ENCODE measurements at regions not wholly inside any gene's neighbourhood (a gene's known extent, or its start where the extent isn't known, plus 50 kb on each side); places are given as distances from the start of the nearest gene placed in this dataset.

DNA sequence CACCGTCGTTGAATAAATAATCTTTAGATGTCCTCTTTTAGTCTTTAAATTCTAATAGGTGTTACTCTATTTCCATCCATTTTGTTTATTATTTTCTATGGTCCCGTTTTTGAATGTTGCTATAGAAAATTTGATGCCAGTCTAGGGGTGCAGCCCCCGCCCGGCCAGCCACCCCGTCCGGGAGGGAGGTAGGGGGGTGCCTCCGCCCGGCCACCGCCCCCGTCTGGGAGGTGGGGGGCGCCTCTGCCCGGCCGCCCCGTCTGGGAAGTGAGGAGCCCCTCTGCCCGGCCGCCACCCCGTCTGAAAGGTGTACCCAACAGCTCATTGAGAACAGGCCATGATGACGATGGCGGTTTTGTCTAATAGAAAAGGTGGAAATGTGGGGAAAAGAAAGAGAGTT is 2372.2 kb upstream of the WWC1 start:
- intact Hi-C loops (cut with DNase I): no loop called here
- ATAC-seq (ENCODE audit: low FRiP score) (no peak), DNase-seq (no peak)
- H3K27me3 ChIP-seq (ENCODE audit: control insufficient read depth in 1 of 2, insufficient read depth in 2 of 2, low read length in 1 of 2): no peaks in the 10 kb centered on the region
- WGBS, 2 donors: 92 to 94% methylated on average over 20 of the region's 20 CpGs
- H3K36me3 ChIP-seq (ENCODE audit: control insufficient read depth in 1 of 2, insufficient read depth in 2 of 2, low read length in 1 of 2): no peaks in the 10 kb centered on the region
- H3K4me1 ChIP-seq (ENCODE audit: control insufficient read depth in 1 of 2, insufficient read depth in 2 of 2, low read length in 2 of 2): no peaks in the 10 kb centered on the region
- H3K9me3 ChIP-seq (ENCODE audit: control insufficient read depth, low read length): no peaks in the 10 kb centered on the region
- no peak overlapping the region for H3K27ac ChIP-seq (ENCODE audit: low read depth in 1 of 2, low read length in 2 of 2)
- no peak overlapping the region for H3K4me3 ChIP-seq (ENCODE audit: low read length in 2 of 2)

DNA sequence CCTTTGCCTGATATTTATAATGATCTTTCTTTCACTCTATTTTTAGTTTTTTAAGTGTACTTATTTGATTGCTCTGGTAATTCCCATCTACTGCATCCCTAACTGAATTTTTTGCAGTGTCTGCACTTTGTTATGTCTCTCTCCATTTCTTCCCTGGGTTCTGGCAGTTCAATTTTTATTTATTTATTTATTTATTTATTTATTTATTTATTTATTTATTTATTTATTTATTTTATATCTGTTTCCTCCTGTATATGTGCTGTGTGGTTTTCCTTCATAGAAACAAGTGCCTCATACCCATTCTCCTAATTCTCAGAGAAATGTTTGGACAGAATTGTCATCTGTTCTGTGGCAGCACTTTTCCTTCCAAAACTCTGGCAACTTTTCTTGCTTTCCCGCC is 2370.8 kb upstream of the WWC1 start:
- Histone ChIP-seq H3K4me3 (ENCODE audit: low read length in 2 of 2) (no peak overlapping the region), H3K36me3 (ENCODE audit: control insufficient read depth in 1 of 2, insufficient read depth in 2 of 2, low read length in 1 of 2) (no peaks in the 10 kb centered on the region), H3K4me1 (ENCODE audit: control insufficient read depth in 1 of 2, insufficient read depth in 2 of 2, low read length in 2 of 2) (no peaks in the 10 kb centered on the region), H3K27me3 (ENCODE audit: control insufficient read depth in 1 of 2, insufficient read depth in 2 of 2, low read length in 1 of 2) (no peaks in the 10 kb centered on the region), H3K27ac (ENCODE audit: low read depth in 1 of 2, low read length in 2 of 2) (no peak overlapping the region), H3K9me3 (ENCODE audit: control insufficient read depth, low read length) (no peaks in the 10 kb centered on the region)
- intact Hi-C loops (cut with DNase I): no loop called here
- ATAC-seq (ENCODE audit: low FRiP score) (no peak), DNase-seq (no peak)
- 84 to 88% methylated on average over 1 of the region's 1 CpG for WGBS, 2 donors

DNA sequence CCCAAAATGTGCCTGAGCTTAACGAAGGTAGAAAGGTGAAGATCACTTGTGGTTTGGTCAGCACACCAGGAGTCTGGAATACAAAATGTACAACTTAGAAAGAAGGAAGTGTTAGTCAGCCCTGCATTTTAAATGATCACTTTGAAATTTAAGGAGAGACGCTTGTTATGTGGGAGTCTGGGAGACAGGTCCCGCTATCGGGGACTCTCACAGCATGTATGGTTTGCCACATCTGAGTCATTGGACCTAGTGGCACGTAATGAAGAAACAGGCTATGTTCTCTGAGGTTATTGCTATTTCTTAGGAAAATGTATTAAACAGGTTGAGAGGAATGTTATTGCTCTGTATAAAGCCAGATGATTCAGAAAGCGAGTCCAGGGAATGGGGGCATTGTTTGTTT is 2362.5 kb upstream of the WWC1 start:
- H3K4me1 ChIP-seq (ENCODE audit: control insufficient read depth in 1 of 2, insufficient read depth in 2 of 2, low read length in 2 of 2): no peaks in the 10 kb centered on the region
- H3K9me3 ChIP-seq (ENCODE audit: control insufficient read depth, low read length): peaks cover 2% of the 10 kb centered on the region
- DNase-seq (no peak), ATAC-seq (ENCODE audit: low FRiP score) (no peak)
- H3K4me3 ChIP-seq (ENCODE audit: low read length in 2 of 2): no peak overlapping the region
- WGBS, 2 donors: 78 to 84% methylated on average over 6 of the region's 6 CpGs
- no peak overlapping the region for H3K27ac ChIP-seq (ENCODE audit: low read depth in 1 of 2, low read length in 2 of 2)
- intact Hi-C loops (cut with DNase I): no loop called here
- no peaks in the 10 kb centered on the region for H3K36me3 ChIP-seq (ENCODE audit: control insufficient read depth in 1 of 2, insufficient read depth in 2 of 2, low read length in 1 of 2)
- peaks cover 0 to 1% of the 10 kb centered on the region in 2 donors for H3K27me3 ChIP-seq (ENCODE audit: control insufficient read depth in 1 of 2, insufficient read depth in 2 of 2, low read length in 1 of 2)

DNA sequence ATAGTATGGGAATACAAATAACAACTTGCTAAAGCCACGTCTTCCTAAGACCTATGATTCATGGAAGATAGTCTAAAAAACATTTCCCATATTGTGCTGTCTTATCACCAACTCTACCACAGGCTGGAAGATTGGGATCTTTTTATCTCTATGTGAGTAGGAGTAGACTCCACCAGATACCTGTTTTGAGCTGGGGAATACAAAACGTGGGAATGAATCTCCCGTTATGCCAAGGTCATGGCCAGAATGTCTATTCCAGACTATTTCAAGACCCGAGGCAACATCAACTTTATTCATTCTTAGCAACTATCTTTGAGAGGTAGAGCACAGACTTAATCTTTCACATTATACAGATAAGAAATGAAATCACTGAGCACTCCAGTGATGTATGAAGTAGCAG is 2350.9 kb upstream of the WWC1 start:
- DNase-seq (no peak), ATAC-seq (ENCODE audit: low FRiP score) (no peak)
- intact Hi-C loops (cut with DNase I): no loop called here
- 62 to 64% methylated on average over 4 of the region's 4 CpGs for WGBS, 2 donors
- H3K36me3 ChIP-seq (ENCODE audit: control insufficient read depth in 1 of 2, insufficient read depth in 2 of 2, low read length in 1 of 2): no peaks in the 10 kb centered on the region
- no peaks in the 10 kb centered on the region for H3K27me3 ChIP-seq (ENCODE audit: control insufficient read depth in 1 of 2, insufficient read depth in 2 of 2, low read length in 1 of 2)
- no peak overlapping the region for H3K4me3 ChIP-seq (ENCODE audit: low read length in 2 of 2)
- no peaks in the 10 kb centered on the region for H3K9me3 ChIP-seq (ENCODE audit: control insufficient read depth, low read length)
- no peak overlapping the region for H3K27ac ChIP-seq (ENCODE audit: low read depth in 1 of 2, low read length in 2 of 2)
- H3K4me1 ChIP-seq (ENCODE audit: control insufficient read depth in 1 of 2, insufficient read depth in 2 of 2, low read length in 2 of 2): no peaks in the 10 kb centered on the region

DNA sequence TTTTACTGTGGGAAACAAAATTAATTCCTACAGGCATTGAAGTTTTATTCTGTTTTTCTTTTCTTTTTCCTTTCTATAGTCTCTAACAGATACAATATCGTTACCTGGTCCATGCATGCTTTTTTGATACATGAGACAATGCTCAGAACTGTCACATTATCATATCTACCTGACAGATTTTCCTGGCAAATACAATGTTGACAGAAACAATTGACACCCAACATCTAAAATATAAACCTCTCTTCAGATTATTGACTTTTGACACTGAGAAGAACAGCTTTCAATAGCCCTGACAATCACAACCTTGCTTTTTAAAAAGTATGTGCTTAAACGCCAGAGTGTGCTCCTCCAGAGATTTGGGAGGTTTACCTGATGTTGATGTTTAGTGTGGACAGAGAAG is 2334.6 kb upstream of the WWC1 start:
- intact Hi-C loops (cut with DNase I): no loop called here
- no peak for ATAC-seq (ENCODE audit: low FRiP score)
- no peaks in the 10 kb centered on the region for H3K4me1 ChIP-seq (ENCODE audit: control insufficient read depth in 1 of 2, insufficient read depth in 2 of 2, low read length in 2 of 2)
- no peak overlapping the region for H3K27ac ChIP-seq (ENCODE audit: low read depth in 1 of 2, low read length in 2 of 2)
- no peaks in the 10 kb centered on the region for H3K27me3 ChIP-seq (ENCODE audit: control insufficient read depth in 1 of 2, insufficient read depth in 2 of 2, low read length in 1 of 2)
- WGBS, 2 donors: 64 to 69% methylated on average over 2 of the region's 2 CpGs
- H3K36me3 ChIP-seq (ENCODE audit: control insufficient read depth in 1 of 2, insufficient read depth in 2 of 2, low read length in 1 of 2): no peaks in the 10 kb centered on the region
- no peak overlapping the region for H3K4me3 ChIP-seq (ENCODE audit: low read length in 2 of 2)
- no peaks in the 10 kb centered on the region for H3K9me3 ChIP-seq (ENCODE audit: control insufficient read depth, low read length)
- DNase-seq: no peak

DNA sequence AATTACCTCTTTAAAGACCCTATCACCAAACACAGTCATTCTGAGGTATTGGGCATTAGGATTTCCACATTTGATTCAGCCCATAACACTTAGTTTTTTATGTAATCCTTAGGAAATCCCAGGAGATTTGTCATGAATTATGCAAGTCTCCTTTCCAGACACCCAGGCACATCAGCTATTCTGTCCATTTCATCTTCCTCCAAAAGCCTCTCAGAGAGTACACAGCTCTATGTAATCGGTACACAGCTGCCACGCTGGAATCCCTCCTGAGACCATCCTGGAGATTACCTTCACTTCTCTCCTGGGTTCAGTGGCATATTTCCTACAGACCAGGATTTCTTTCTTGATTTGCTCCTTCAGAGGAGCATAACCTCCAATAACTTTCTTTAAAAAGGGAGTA is 2309.8 kb upstream of the WWC1 start:
- no peak overlapping the region for H3K27ac ChIP-seq (ENCODE audit: low read depth in 1 of 2, low read length in 2 of 2)
- 85 to 100% methylated on average over 2 of the region's 2 CpGs for WGBS, 2 donors
- H3K4me3 ChIP-seq (ENCODE audit: low read length in 2 of 2): no peak overlapping the region
- no peaks in the 10 kb centered on the region for H3K9me3 ChIP-seq (ENCODE audit: control insufficient read depth, low read length)
- DNase-seq (no peak), ATAC-seq (ENCODE audit: low FRiP score) (no peak)
- no peaks in the 10 kb centered on the region for H3K27me3 ChIP-seq (ENCODE audit: control insufficient read depth in 1 of 2, insufficient read depth in 2 of 2, low read length in 1 of 2)
- intact Hi-C loops (cut with DNase I): no loop called here
- no peaks in the 10 kb centered on the region for H3K36me3 ChIP-seq (ENCODE audit: control insufficient read depth in 1 of 2, insufficient read depth in 2 of 2, low read length in 1 of 2)
- no peaks in the 10 kb centered on the region for H3K4me1 ChIP-seq (ENCODE audit: control insufficient read depth in 1 of 2, insufficient read depth in 2 of 2, low read length in 2 of 2)

DNA sequence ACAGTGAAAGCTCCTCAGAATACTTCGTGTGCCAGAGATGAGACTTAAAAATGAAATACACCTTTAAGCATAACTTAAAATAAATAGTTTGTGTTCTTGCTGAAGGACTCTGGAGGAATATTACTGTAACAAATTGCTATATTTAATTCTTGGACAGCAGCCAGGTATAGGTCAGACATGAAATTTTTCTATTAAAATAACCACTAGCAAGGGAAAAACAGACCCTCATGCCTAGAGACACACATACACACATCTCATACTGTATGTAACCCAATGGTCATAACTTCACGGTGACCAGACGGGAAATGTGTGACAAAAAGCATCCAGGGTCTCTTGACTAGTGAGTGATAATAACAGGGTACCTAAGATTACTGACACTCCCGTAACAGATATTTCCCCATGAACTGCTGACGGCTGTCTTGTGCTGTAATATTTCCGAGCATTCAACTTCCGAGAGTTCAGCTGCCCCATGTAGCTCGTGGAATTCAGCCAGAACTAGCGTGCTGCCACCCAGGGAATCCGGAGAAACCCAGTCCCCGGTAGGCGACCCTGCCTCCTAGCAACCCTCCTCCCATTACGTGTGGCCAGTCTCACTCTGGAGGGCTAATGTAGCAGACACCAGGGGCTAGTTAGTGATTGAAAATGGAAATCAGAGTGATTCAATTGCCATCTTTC is 2295.1 kb upstream of the WWC1 start:
- no peaks in the 10 kb centered on the region for H3K36me3 ChIP-seq (ENCODE audit: control insufficient read depth in 1 of 2, insufficient read depth in 2 of 2, low read length in 1 of 2)
- ATAC-seq (ENCODE audit: low FRiP score): peak; percentile 49
- no peak overlapping the region for H3K4me3 ChIP-seq (ENCODE audit: low read length in 2 of 2)
- WGBS, 2 donors: 6 to 7% methylated on average over 13 of the region's 13 CpGs
- intact Hi-C loops (cut with DNase I): no loop called here
- no peaks in the 10 kb centered on the region for H3K27me3 ChIP-seq (ENCODE audit: control insufficient read depth in 1 of 2, insufficient read depth in 2 of 2, low read length in 1 of 2)
- H3K27ac ChIP-seq (ENCODE audit: low read depth in 1 of 2, low read length in 2 of 2): no peak overlapping the region
- DNase-seq: no peak
- no peaks in the 10 kb centered on the region for H3K9me3 ChIP-seq (ENCODE audit: control insufficient read depth, low read length)
- no peaks in the 10 kb centered on the region for H3K4me1 ChIP-seq (ENCODE audit: control insufficient read depth in 1 of 2, insufficient read depth in 2 of 2, low read length in 2 of 2)

DNA sequence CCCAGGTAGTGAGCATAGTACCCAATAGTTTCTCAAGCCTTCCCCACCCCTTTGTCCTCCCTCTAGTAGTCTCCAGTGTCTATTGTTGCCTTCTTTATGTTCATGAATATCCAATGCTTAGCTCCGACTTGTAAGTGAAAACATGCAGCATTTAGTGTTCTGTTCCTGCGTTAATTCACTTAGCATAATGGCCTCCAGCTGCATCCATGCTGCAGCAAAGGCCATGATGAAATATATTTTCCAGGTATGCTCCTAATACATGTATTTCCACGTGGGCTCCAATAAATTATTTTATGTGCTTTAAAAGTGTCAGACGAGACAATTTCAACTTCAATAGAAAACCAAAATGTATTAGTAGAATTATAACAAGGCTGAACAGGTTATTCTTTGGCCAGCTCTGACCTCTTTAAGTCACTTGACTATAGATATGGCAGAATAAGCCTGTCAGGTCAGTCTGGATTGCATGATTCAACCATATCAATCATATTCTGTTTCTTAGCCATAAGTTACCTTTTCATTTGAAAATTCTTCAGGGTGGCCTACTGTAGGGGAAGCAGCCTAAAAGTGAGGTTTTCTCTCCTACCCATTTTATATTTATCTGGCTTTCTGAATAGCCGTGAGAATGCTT is 2291.6 kb upstream of the WWC1 start:
- Histone ChIP-seq H3K27ac (ENCODE audit: low read depth in 1 of 2, low read length in 2 of 2) (no peak overlapping the region), H3K27me3 (ENCODE audit: control insufficient read depth in 1 of 2, insufficient read depth in 2 of 2, low read length in 1 of 2) (no peaks in the 10 kb centered on the region), H3K4me1 (ENCODE audit: control insufficient read depth in 1 of 2, insufficient read depth in 2 of 2, low read length in 2 of 2) (no peaks in the 10 kb centered on the region), H3K36me3 (ENCODE audit: control insufficient read depth in 1 of 2, insufficient read depth in 2 of 2, low read length in 1 of 2) (no peaks in the 10 kb centered on the region), H3K9me3 (ENCODE audit: control insufficient read depth, low read length) (no peaks in the 10 kb centered on the region), H3K4me3 (ENCODE audit: low read length in 2 of 2) (no peak overlapping the region)
- no peak for ATAC-seq (ENCODE audit: low FRiP score)
- WGBS, 2 donors: 76 to 83% methylated on average over 5 of the region's 5 CpGs
- intact Hi-C loops (cut with DNase I): no loop called here
- DNase-seq: no peak

DNA sequence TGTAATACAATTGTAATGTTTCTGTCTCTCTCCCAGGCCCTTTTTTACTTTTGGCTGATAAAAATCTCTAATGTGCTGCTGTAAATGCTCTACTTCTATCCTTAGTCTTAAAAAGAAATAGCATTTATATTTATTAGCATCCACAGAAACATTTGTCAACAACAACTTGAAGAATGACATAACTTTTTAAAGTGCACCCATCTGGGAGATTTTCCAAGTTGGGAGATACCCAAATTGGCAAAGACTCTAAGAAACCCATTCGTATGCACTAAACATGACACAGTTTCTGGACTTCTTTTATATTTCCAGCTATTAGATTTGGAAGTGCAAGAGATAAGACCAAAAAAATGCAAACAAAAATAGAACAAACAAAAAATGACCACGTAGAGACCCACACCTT is 2287.4 kb upstream of the WWC1 start:
- no peak for DNase-seq
- Histone ChIP-seq H3K9me3 (ENCODE audit: control insufficient read depth, low read length) (no peaks in the 10 kb centered on the region), H3K4me1 (ENCODE audit: control insufficient read depth in 1 of 2, insufficient read depth in 2 of 2, low read length in 2 of 2) (no peaks in the 10 kb centered on the region), H3K27me3 (ENCODE audit: control insufficient read depth in 1 of 2, insufficient read depth in 2 of 2, low read length in 1 of 2) (no peaks in the 10 kb centered on the region), H3K27ac (ENCODE audit: low read depth in 1 of 2, low read length in 2 of 2) (no peak overlapping the region), H3K4me3 (ENCODE audit: low read length in 2 of 2) (no peak overlapping the region), H3K36me3 (ENCODE audit: control insufficient read depth in 1 of 2, insufficient read depth in 2 of 2, low read length in 1 of 2) (no peaks in the 10 kb centered on the region)
- no peak for ATAC-seq (ENCODE audit: low FRiP score)
- intact Hi-C loops (cut with DNase I): no loop called here
- 7 to 8% methylated on average over 2 of the region's 2 CpGs for WGBS, 2 donors

All from aorta (tissue), 5 donors.